ENCODE measurements at regions not wholly inside any gene's neighbourhood (a gene's known extent, or its start where the extent isn't known, plus 50 kb on each side); places are given as distances from the start of the nearest gene placed in this dataset.

DNA sequence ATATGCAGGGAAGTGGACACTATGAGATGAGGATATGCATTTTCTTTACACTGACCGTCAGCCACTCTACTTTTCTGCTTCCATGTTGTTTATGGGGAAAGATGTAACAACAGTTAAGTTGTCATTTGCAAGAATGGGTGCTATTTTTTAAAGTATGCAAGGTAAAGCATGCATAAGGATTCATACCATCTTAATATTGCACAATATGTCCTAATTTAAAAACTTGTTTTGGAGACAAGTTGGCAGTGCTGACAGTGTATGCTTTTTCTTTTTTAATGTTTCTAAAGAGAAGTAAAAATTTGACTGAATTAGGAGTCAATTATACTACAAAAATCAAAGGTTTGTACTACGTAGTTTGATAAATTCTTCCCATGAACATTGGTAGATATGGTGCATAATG, 435.4 kb downstream of the MMUT start:
- H3K27ac ChIP-seq (ENCODE audit: low read depth, low read length), result no peak overlapping the region
- Mint-ChIP-seq H3K36me3 (ENCODE audit: low read depth) (no peaks in the 10 kb centered on the region), H3K9me3 (peaks cover 5% of the 10 kb centered on the region), H3K4me1 (no peaks in the 10 kb centered on the region), H3K27ac (no peak overlapping the region), H3K4me3 (no peak overlapping the region), H3K27me3 (ENCODE audit: insufficient read depth) (no peaks in the 10 kb centered on the region)
- H3K4me3 ChIP-seq (ENCODE audit: low read length), result no peak overlapping the region
- H3K9me3 ChIP-seq (ENCODE audit: control insufficient read depth, low read length), result no peaks in the 10 kb centered on the region
- no peak for TF ChIP-seq CTCF (conservative IDR thresholded peaks at IDR 0.05)
- no peaks in the 10 kb centered on the region for H3K4me1 ChIP-seq (ENCODE audit: control insufficient read depth, insufficient read depth, low read length)
- WGBS, 2 experiments (ENCODE audit: insufficient coverage in 1 of 2, insufficient read length in 1 of 2), result 89 to 100% methylated on average over 1 to 2 of the region's 2 CpGs
- H3K36me3 ChIP-seq (ENCODE audit: control insufficient read depth, insufficient read depth, low read length), result no peaks in the 10 kb centered on the region
- no peaks in the 10 kb centered on the region for H3K27me3 ChIP-seq (ENCODE audit: control insufficient read depth, insufficient read depth, low read length, poor library complexity, severe bottlenecking)
- no peak overlapping the region for H3K9ac ChIP-seq (ENCODE audit: extremely low read depth, low read length, poor library complexity, severe bottlenecking)
- no peak for DNase-seq

- no peaks in the 10 kb centered on the region for H3K36me3 Mint-ChIP-seq (ENCODE audit: low read depth)
- H3K9ac ChIP-seq (ENCODE audit: extremely low read depth, low read length, poor library complexity, severe bottlenecking), result no peak overlapping the region
- no peak overlapping the region for H3K4me3 Mint-ChIP-seq
- H3K9me3 ChIP-seq (ENCODE audit: control insufficient read depth, low read length), result no peaks in the 10 kb centered on the region
- no peak overlapping the region for H3K4me3 ChIP-seq (ENCODE audit: low read length)
- no peak for TF ChIP-seq CTCF (conservative IDR thresholded peaks at IDR 0.05)
- H3K27ac ChIP-seq (ENCODE audit: low read depth, low read length), result no peak overlapping the region
- no peak for DNase-seq
- H3K9me3 Mint-ChIP-seq, result peaks cover 10% of the 10 kb centered on the region
- no peaks in the 10 kb centered on the region for H3K36me3 ChIP-seq (ENCODE audit: control insufficient read depth, insufficient read depth, low read length)
- WGBS, 2 experiments (ENCODE audit: insufficient coverage in 1 of 2, insufficient read length in 1 of 2), result 95% methylated on average over 2 of the region's 2 CpGs; no CpG with 5 or more reads in 1 of the 2 experiments
- no peaks in the 10 kb centered on the region for H3K4me1 ChIP-seq (ENCODE audit: control insufficient read depth, insufficient read depth, low read length)
- H3K27ac Mint-ChIP-seq, result no peak overlapping the region
- no peaks in the 10 kb centered on the region for H3K27me3 Mint-ChIP-seq (ENCODE audit: insufficient read depth)
- H3K4me1 Mint-ChIP-seq, result no peaks in the 10 kb centered on the region
- H3K27me3 ChIP-seq (ENCODE audit: control insufficient read depth, insufficient read depth, low read length, poor library complexity, severe bottlenecking), result no peaks in the 10 kb centered on the region
Observed at GRCh38 chr6:49025273-49026240, 437.5 kb downstream of the MMUT start.

DNA sequence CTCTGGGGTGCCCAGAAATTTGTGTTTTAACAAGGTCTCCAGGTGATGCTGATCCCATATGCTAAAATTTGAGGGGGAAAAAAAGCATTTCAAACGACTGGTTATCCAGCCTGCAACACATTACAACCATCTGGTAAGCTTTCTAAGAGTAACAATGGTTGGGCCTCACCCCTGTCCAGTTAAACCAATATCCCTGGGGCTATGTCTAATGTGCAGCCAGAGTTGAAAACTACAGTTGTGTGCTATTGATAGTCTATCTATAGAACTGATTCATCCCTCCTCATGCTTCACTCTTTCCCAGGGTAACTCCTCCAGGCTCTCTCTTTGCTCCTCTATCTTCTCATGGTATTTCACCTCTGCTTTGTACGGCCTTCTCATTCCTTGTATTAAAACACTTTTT, 458.3 kb downstream of the MMUT start:
- 82 to 100% methylated on average over 1 to 2 of the region's 2 CpGs for WGBS, 2 experiments (ENCODE audit: insufficient coverage in 1 of 2, insufficient read length in 1 of 2)
- no peak overlapping the region for H3K4me3 ChIP-seq (ENCODE audit: low read length)
- DNase-seq, result no peak
- no peaks in the 10 kb centered on the region for H3K36me3 ChIP-seq (ENCODE audit: control insufficient read depth, insufficient read depth, low read length)
- H3K27me3 Mint-ChIP-seq (ENCODE audit: insufficient read depth), result no peaks in the 10 kb centered on the region
- H3K27ac ChIP-seq (ENCODE audit: low read depth, low read length), result no peak overlapping the region
- no peak overlapping the region for H3K27ac Mint-ChIP-seq
- H3K27me3 ChIP-seq (ENCODE audit: control insufficient read depth, insufficient read depth, low read length, poor library complexity, severe bottlenecking), result no peaks in the 10 kb centered on the region
- TF ChIP-seq CTCF (conservative IDR thresholded peaks at IDR 0.05), result no peak
- H3K9me3 Mint-ChIP-seq, result peaks cover 2% of the 10 kb centered on the region
- H3K9me3 ChIP-seq (ENCODE audit: control insufficient read depth, low read length), result no peaks in the 10 kb centered on the region
- no peaks in the 10 kb centered on the region for H3K4me1 Mint-ChIP-seq
- H3K4me1 ChIP-seq (ENCODE audit: control insufficient read depth, insufficient read depth, low read length), result no peaks in the 10 kb centered on the region
- no peak overlapping the region for H3K9ac ChIP-seq (ENCODE audit: extremely low read depth, low read length, poor library complexity, severe bottlenecking)
- H3K4me3 Mint-ChIP-seq, result no peak overlapping the region
- no peaks in the 10 kb centered on the region for H3K36me3 Mint-ChIP-seq (ENCODE audit: low read depth)

All from endodermal cell (in vitro differentiated cells).